ENCODE measurements at regions not wholly inside any gene's neighbourhood (a gene's known extent, or its start where the extent isn't known, plus 50 kb on each side); places are given as distances from the start of the nearest gene placed in this dataset.

GRCh38 chr13:63472711-63473110 is 2057.1 kb upstream of the PCDH20 start:
- H2AFZ ChIP-seq, result no peak overlapping the region
- H3K4me1 ChIP-seq, result no peaks in the 10 kb centered on the region
- no peak overlapping the region for H3K9ac ChIP-seq
- no peak for TF ChIP-seq CTCF (IDR thresholded peaks at IDR 0.05)
- no peaks in the 10 kb centered on the region for H3K36me3 ChIP-seq (ENCODE audit: control insufficient read depth, insufficient read depth, low read length)
- H3K9me3 ChIP-seq (ENCODE audit: control insufficient read depth, low read length), result no peaks in the 10 kb centered on the region
- H3K4me3 ChIP-seq (ENCODE audit: low read depth, low read length), result no peak overlapping the region
- no peaks in the 10 kb centered on the region for H3K27me3 ChIP-seq (ENCODE audit: control insufficient read depth, insufficient read depth, low read length)
- H3K27ac ChIP-seq, result no peak overlapping the region
- no peak overlapping the region for H3K4me2 ChIP-seq (ENCODE audit: low read length)
- H3K79me2 ChIP-seq, result no peaks in the 10 kb centered on the region

GRCh38 chr13:63463782-63464610 is 2048.3 kb upstream of the PCDH20 start:
- no peaks in the 10 kb centered on the region for H3K4me1 ChIP-seq
- H3K4me2 ChIP-seq (ENCODE audit: low read length), result no peak overlapping the region
- H3K27ac ChIP-seq, result no peak overlapping the region
- H3K9ac ChIP-seq, result no peak overlapping the region
- H3K27me3 ChIP-seq (ENCODE audit: control insufficient read depth, insufficient read depth, low read length), result no peaks in the 10 kb centered on the region
- no peaks in the 10 kb centered on the region for H3K79me2 ChIP-seq
- H3K9me3 ChIP-seq (ENCODE audit: control insufficient read depth, low read length), result no peaks in the 10 kb centered on the region
- no peak overlapping the region for H2AFZ ChIP-seq
- no peaks in the 10 kb centered on the region for H3K36me3 ChIP-seq (ENCODE audit: control insufficient read depth, insufficient read depth, low read length)
- TF ChIP-seq CTCF (IDR thresholded peaks at IDR 0.05), result no peak
- no peak overlapping the region for H3K4me3 ChIP-seq (ENCODE audit: low read depth, low read length)

GRCh38 chr13:63460462-63461090 is 2044.9 kb upstream of the PCDH20 start:
- no peaks in the 10 kb centered on the region for H3K9me3 ChIP-seq (ENCODE audit: control insufficient read depth, low read length)
- H2AFZ ChIP-seq, result no peak overlapping the region
- H3K4me2 ChIP-seq (ENCODE audit: low read length), result no peak overlapping the region
- H3K4me1 ChIP-seq, result no peaks in the 10 kb centered on the region
- no peaks in the 10 kb centered on the region for H3K79me2 ChIP-seq
- H3K4me3 ChIP-seq (ENCODE audit: low read depth, low read length), result no peak overlapping the region
- H3K36me3 ChIP-seq (ENCODE audit: control insufficient read depth, insufficient read depth, low read length), result no peaks in the 10 kb centered on the region
- no peak for TF ChIP-seq CTCF (IDR thresholded peaks at IDR 0.05)
- H3K27me3 ChIP-seq (ENCODE audit: control insufficient read depth, insufficient read depth, low read length), result no peaks in the 10 kb centered on the region
- no peak overlapping the region for H3K27ac ChIP-seq
- H3K9ac ChIP-seq, result no peak overlapping the region

- no peak overlapping the region for H3K4me3 ChIP-seq (ENCODE audit: low read depth, low read length)
- no peaks in the 10 kb centered on the region for H3K79me2 ChIP-seq
- H3K4me2 ChIP-seq (ENCODE audit: low read length), result no peak overlapping the region
- no peak overlapping the region for H3K9ac ChIP-seq
- no peaks in the 10 kb centered on the region for H3K36me3 ChIP-seq (ENCODE audit: control insufficient read depth, insufficient read depth, low read length)
- no peak overlapping the region for H3K27ac ChIP-seq
- H3K4me1 ChIP-seq, result no peaks in the 10 kb centered on the region
- H2AFZ ChIP-seq, result no peak overlapping the region
- TF ChIP-seq CTCF (IDR thresholded peaks at IDR 0.05), result no peak
- no peaks in the 10 kb centered on the region for H3K9me3 ChIP-seq (ENCODE audit: control insufficient read depth, low read length)
- H3K27me3 ChIP-seq (ENCODE audit: control insufficient read depth, insufficient read depth, low read length), result no peaks in the 10 kb centered on the region
These were observed 2041.5 kb upstream of the PCDH20 start for GRCh38 chr13:63457186-63457585.

All from parathyroid adenoma (tissue), 2 donors.